ENCODE measurements at regions not wholly inside any gene's neighbourhood (a gene's known extent, or its start where the extent isn't known, plus 50 kb on each side); places are given as distances from the start of the nearest gene placed in this dataset.

- DNase-seq, result no peak
These were observed 72.7 kb upstream of the NETO1 start for GRCh38 chr18:72940509-72940908.

- no peak for DNase-seq
These were observed 68.0 kb upstream of the NETO1 start for GRCh38 chr18:72935744-72936143.

GRCh38 chr18:72922895-72923294, 55.1 kb upstream of the NETO1 start:
- DNase-seq, result no peak

All from CD4-positive, alpha-beta T cell treated with Interferon gamma for 1 hour (primary cell).